GM23248 (cell line): ENCODE measurements at regions not wholly inside any gene's neighbourhood (a gene's known extent, or its start where the extent isn't known, plus 50 kb on each side); places are given as distances from the start of the nearest gene placed in this dataset.

ENCODE experiments used
- EZH2 ChIP-seq: fragments of 200-600 bp; sonication (generic); IDR thresholded peaks from 2 replicates; pipeline ENCODE4 v1.6.1; 2018; ENCODE audit warnings: antibody characterized with exemption, mild to moderate bottlenecking; ENCODE audit not compliant: insufficient read depth, poor library complexity, severe bottlenecking
- EZH2phosphoT487 ChIP-seq: fragments of 200-600 bp; sonication (generic); IDR thresholded peaks from 2 replicates; pipeline ENCODE4 v1.6.1; 2018; ENCODE audit warnings: antibody characterized with exemption, moderate library complexity, mild to moderate bottlenecking, low read depth; ENCODE audit not compliant: insufficient read depth

DNA sequence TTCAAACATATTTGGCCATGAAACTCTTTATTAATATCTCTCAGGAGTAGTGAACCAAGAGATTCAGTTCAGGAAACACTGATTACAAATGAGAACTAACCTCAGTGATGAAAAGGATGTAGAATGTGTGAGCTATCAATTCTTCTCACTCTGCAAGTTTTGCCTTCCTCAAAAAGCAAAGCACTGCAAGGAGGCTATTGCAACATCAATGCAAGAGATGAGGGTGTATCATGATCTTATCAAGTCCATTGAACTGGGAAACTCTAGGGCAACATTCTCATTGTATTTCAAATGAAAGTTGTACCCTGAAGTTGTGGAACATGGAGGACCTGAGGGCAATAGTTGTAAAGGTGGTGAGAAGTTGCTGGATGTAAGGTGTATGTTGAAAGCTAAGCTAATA, 56.4 kb upstream of the VEGFC start:
- TF ChIP-seq EZH2phosphoT487, result no peak
- TF ChIP-seq EZH2, result no peak
